Smooth muscle cell of the brain vasculature (primary cell): ENCODE measurements at regions not wholly inside any gene's neighbourhood (a gene's known extent, or its start where the extent isn't known, plus 50 kb on each side); places are given as distances from the start of the nearest gene placed in this dataset.
"Not testable (repeated sequence)": the region's sequence is repeated elsewhere in the genome, so short reads cannot be mapped to it uniquely, and the experiment has no call there.

Experiments
- DNase-seq: peaks from one replicate; pipeline ENCODE4 v3.0.0-alpha.2; 2012; ENCODE audit warnings: low read depth, low spot score

GRCh38 chr20:19834287-19834686, 76.2 kb downstream of the RIN2 start:
- no peak for DNase-seq

GRCh38 chr20:19834783-19835182, 76.7 kb downstream of the RIN2 start:
- DNase-seq, result no peak

GRCh38 chr20:19835533-19836222, 77.6 kb downstream of the RIN2 start:
- DNase-seq, result no peak

GRCh38 chr20:19838468-19838867, 80.4 kb downstream of the RIN2 start:
- DNase-seq, result no peak

- no peak for DNase-seq
These were observed 81.0 kb downstream of the RIN2 start for GRCh38 chr20:19839053-19839452.

GRCh38 chr20:19840111-19840710, 82.2 kb downstream of the RIN2 start:
- DNase-seq, result no peak

GRCh38 chr20:19841740-19842139, 83.7 kb downstream of the RIN2 start:
- DNase-seq, result no peak

- not testable (repeated sequence) for DNase-seq
These were observed 86.8 kb downstream of the RIN2 start for GRCh38 chr20:19844850-19845249.

GRCh38 chr20:19847383-19847782, 89.3 kb downstream of the RIN2 start:
- no peak for DNase-seq

GRCh38 chr20:19849341-19850197, 91.5 kb downstream of the RIN2 start:
- no peak for DNase-seq

- no peak for DNase-seq
These were observed 92.1 kb downstream of the RIN2 start for GRCh38 chr20:19850198-19850533.

GRCh38 chr20:19851861-19852260, 93.8 kb downstream of the RIN2 start:
- no peak for DNase-seq

- DNase-seq, result no peak
These were observed 97.4 kb downstream of the RIN2 start for GRCh38 chr20:19855416-19855815.

- DNase-seq, result no peak
These were observed 100.7 kb downstream of the RIN2 start for GRCh38 chr20:19858466-19859371.

- no peak for DNase-seq
These were observed 101.4 kb downstream of the RIN2 start for GRCh38 chr20:19859444-19859843.

- DNase-seq, result no peak
These were observed 102.7 kb downstream of the RIN2 start for GRCh38 chr20:19860737-19861136.

GRCh38 chr20:19861147-19861759, 103.2 kb downstream of the RIN2 start:
- DNase-seq, result no peak

GRCh38 chr20:19864130-19864529, 106.1 kb downstream of the RIN2 start:
- DNase-seq, result no peak

GRCh38 chr20:19866070-19866469, 108.0 kb downstream of the RIN2 start:
- no peak for DNase-seq

GRCh38 chr20:19867074-19867473, 109.0 kb downstream of the RIN2 start:
- no peak for DNase-seq

GRCh38 chr20:19867940-19868371, 109.9 kb downstream of the RIN2 start:
- no peak for DNase-seq
